Panc1 (cell line): ENCODE measurements at regions not wholly inside any gene's neighbourhood (a gene's known extent, or its start where the extent isn't known, plus 50 kb on each side); places are given as distances from the start of the nearest gene placed in this dataset.

Source experiments
- CTCF ChIP-seq: fragments of 450-650 bp; IDR thresholded peaks from 2 replicates; pipeline ENCODE4 v1.5.1; 2017; ENCODE audit warnings: mild to moderate bottlenecking
- SIN3A ChIP-seq: IDR thresholded peaks from 2 replicates; pipeline ENCODE4 v1.6.1; 2012; ENCODE audit warnings: low read depth, mild to moderate bottlenecking, low read length, moderate library complexity, borderline replicate concordance; ENCODE audit not compliant: insufficient read depth

DNA sequence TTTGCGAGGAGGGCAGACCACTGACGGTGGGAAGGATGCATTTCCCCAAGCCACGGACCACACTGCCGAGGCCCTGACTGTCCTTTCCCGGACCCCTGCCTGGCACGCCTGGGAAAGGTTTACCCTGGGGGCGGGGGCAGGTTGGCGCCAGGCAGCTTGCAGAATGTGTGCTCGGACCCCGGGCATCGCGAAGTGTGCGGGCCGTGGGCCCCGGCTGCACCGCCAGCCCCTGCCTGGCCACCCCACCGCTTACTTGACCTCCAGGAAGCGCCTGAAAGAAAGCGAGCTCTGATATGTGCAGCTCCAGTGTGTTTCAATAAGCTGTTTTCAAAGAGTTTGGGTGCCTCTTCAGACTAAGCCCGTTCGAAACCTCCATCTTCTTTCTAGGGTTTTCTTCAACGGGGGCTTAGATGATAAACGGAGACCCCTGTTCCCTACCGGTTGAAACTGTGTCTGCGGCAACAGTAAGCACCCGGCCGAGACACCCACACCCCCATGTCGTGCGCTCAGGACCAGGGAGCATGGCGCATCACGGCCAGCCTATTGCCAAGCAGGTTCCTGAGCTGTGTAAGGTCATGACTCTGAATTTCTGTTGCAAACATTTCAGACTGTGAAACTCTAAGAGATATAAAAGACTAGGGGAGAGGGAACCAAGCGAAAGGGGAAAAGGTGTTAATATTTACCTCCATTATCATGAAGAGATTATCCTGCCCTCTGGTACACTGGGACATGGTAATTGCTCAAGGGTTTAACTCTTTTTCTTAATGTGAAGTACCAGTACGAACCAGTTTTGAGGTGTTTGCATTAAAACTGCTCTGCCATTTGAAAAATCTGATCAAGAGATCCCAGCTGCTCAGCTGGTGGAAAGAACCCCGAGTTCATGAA is 231.2 kb upstream of the FOXQ1 start:
- TF ChIP-seq CTCF (no peak), SIN3A (no peak)
